22Rv1 (cell line): ENCODE measurements at regions not wholly inside any gene's neighbourhood (a gene's known extent, or its start where the extent isn't known, plus 50 kb on each side); places are given as distances from the start of the nearest gene placed in this dataset.

Experiments
- CTCF ChIP-seq: fragments of 450-650 bp; IDR thresholded peaks from 2 replicates; pipeline ENCODE4 v1.5.1; 2017; ENCODE audit warnings: mild to moderate bottlenecking
- ZFX ChIP-seq: fragments of 450-650 bp; IDR thresholded peaks from 2 replicates; pipeline ENCODE4 v1.6.1; 2017; ENCODE audit warnings: antibody characterized with exemption, borderline replicate concordance

DNA sequence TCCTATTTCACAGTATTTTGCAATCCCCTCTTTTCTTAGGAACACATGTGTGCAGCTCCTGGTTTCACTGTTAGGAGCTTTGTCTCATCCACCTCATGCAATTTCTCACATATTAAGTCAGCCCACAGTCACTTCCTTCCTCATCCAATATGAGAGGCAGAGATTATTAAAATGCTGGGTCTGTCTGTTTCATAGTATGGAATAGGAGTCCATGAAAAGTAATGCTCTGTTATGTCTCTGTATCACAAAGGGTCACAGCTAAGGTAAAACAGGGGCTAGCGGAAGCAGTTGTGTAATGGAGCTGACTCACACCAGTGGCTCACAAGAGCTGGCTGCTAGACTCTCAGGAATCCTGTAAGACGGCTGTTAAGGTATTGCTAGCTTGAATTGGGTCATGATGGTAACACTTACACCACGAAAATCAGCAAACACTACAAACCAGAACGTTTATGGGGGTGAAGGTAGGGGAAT, 216.5 kb downstream of the EFNB2 start:
- TF ChIP-seq CTCF (no peak), ZFX (no peak)
